ENCODE measurements at regions not wholly inside any gene's neighbourhood (a gene's known extent, or its start where the extent isn't known, plus 50 kb on each side); places are given as distances from the start of the nearest gene placed in this dataset.

DNA sequence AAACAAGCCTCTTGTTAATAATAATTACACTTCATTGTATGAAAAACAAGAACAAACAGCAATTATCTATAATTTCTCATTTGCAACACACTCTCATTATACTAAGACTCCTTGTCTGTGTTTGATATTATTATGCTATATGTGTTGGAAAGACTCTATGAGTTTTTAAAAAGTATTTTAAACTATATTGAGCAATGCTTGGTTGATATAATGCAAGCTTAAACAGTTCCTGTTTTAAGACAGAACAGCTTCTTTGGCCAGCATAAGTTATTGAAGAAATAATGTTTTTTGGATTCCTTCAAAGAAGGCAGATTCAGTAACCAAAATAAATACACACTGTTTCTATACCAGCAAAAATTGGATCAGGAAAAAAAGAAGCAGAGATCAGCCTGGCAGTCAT is 871.4 kb downstream of the MAT2B start:
- no peak for DNase-seq (ENCODE audit: low read depth)

DNA sequence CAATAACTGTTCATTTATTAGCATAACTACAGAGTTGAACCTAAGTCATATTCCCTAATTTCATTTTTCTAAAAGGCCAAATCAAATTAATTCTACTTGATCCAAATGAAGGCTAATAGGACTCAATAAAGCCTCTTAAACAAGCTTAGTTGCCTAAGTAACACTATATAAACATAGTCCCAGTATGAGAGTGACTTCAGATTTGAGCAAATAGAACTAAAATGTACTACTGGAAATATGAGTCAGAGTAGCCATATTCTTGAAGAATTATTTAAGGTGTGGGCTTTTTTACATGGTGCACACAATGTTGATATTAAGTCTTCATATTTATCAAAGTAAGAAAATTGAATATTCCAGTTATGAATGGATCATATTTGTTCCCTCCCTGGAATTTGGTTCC is 872.3 kb downstream of the MAT2B start:
- DNase-seq (ENCODE audit: low read depth), result no peak

DNA sequence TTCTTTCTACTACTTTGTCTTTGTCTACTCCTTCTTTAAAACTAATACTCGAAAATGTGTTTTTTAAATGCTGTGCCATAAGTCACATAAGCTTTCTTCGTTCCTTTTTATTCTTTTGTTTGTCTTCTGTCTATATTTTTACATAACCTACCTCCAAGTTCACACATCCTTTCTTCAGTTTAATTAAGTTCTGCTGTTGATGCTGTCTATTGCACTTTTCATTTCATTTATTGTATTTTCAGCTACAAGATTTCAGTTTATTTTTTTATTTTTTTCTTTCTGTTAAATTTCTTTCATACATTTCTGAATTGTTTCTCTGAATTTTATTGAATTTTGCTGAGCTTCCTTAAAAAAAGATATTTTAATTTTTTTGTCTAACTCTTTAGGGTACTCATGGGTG is 878.2 kb downstream of the MAT2B start:
- no peak for DNase-seq (ENCODE audit: low read depth)

DNA sequence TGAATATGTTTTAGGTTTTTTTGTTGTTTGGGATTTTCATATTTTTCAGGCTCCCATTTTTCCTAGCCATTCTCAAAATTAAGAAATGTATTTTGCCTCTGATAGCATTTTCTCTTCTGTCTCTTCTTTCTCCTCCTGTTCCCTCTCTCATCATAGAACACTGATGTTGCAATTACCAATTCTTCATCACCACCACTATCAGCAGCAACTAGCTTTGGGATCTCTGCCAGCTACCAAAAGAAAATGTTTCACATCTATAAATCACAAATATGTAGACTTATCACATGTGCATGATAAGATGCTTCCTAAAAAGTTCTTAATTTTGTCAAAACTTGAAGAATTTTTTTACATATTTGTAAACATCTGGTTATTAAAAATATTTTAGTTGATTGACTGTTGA is 887.1 kb downstream of the MAT2B start:
- DNase-seq (ENCODE audit: low read depth), result no peak

DNA sequence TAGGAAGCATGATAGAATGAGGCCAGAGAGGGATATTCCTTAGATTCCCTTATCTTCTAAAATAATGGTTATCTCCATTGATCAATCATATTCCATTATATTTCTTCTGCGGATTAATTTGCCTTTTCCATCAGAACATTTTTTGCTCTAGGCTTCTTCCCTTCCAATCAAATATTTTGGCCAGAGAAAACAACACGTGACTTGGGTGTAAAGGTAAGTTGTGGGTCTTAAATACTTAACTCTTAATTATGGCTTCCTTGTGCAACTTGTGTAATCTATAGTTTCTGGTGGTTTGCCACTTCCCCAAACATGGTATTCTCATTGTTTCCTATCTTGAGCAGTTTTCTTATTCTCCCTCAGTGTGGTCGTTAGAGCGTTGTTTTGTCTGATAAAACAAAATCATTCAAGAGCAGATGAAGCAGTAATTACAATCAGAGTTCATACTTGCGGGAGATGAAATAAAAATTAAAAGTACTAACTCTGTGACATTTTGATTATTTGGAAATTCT is 889.3 kb downstream of the MAT2B start:
- no peak for DNase-seq (ENCODE audit: low read depth)

DNA sequence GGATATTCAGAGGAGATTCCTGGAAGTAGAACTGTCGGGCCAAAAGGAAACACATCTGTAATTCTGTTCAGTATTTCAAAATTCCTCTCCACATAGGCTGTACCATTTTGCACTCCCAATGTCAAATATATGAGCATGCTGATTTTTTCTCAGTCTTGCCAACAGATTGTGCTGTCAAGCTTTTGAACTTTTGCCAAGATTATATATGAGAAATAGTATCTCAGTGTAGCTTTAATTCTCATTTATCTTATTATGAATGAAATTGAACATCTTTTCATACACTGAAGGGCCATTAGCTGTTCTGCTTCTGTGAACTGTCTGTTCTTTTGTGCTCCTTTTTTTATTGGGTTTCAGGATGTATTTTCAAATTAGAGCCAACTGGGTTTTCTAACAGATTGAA is 907.1 kb downstream of the MAT2B start:
- no peak for DNase-seq (ENCODE audit: low read depth)

DNA sequence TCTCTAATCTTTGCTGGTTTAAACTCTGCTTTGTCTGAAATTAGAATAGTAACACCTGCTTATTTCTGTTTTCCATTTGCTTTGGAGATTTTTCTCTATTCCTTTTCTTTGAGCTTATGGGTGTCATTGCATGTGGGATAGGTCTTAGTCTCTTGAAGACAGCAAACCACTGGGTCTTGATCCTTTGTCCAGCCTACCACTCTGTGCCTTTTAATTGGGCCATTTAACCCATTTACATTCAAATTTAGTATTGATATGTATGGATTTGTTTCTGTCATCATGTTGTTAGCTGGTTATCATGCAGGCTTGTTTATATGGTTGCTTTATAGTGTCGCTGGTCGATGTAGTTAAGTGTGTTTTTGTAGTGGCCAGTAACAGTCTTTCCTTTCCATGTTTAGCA is 914.7 kb downstream of the MAT2B start:
- DNase-seq (ENCODE audit: low read depth), result no peak

DNA sequence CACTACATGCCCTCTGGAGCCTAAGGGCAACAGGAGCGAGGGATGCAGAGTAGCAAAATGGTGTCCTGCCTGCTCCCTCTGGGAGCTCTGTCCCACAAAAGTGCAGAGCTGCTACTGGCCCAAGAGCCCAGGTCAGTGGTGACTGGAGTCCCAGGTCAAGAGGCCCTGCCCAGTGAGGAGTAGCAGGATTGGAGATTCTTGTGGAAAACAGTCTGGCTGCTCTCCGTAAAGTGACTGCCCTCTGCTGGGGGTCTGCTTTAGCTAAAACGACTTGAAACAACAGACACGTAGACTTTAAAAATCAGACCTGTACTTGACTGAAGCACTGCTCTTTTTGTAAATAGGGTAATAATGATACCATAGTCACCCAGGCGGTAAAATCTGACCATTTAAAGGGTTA is 917.0 kb downstream of the MAT2B start:
- DNase-seq (ENCODE audit: low read depth), result no peak

DNA sequence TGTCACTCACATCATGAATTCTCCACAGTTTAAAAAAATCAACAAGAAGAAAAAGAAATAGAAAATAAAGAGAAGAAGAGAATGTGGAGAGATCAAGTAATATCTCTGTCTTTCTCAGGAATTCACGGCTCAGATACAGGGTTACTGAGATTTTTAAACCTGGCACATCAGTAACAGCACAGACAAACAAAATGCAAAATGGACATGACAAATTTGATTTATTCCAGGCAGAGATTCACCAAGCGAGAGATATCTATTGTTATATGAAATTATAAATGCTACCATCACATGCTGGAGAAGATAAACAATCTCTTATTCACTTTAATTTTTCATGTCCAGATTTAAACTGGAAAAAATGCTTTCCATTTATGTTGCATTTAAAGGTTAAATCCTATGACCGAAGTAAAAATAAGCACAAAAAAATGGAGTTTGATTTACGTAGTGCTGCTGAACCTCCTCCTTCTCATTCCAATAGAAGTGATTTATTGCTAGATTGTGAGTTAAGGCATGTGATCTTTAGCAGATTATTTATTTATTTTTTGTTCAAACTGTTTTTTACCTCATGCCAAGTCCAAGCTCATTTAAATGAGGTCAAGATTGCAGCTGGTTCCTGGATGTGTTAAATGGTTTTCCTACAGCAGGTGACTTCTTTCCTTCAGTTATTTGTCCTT is 926.4 kb downstream of the MAT2B start:
- DNase-seq (ENCODE audit: low read depth), result no peak

DNA sequence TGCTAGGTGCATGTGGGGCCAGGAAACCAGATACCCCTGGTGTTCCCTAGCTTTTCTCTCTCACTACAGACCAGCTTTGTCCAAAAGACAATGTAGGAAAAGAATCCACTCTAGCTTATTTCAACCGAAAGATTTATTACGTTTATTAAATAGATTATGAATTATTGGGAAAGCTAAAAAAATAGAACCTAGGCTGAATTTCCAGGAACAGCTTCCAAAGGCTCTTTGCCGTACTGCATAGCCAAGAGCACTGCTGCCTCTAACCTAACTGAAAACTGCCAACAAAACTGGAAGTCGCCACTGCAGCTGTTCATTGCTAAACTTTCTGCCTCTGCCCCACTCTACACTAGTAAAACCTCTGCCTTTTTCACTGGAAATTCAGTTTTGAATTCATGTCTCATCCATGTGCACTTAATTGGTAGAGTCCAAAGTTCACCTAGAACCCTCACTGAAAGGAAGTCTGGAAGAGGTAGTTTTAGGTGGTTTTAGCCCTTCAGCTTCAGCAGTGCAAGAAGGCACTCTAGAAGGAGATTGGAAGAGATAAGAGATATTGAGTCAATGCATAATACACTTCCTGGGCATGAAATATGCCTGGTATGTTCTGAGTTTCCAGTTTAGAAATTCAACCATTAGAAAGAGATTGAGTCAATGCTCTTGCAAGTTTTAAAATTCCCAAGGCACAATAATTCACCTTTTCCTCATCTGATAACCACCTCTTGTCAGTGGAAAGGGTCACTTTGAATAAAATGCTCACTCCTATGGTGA is 927.9 kb downstream of the MAT2B start:
- DNase-seq (ENCODE audit: low read depth), result no peak

DNA sequence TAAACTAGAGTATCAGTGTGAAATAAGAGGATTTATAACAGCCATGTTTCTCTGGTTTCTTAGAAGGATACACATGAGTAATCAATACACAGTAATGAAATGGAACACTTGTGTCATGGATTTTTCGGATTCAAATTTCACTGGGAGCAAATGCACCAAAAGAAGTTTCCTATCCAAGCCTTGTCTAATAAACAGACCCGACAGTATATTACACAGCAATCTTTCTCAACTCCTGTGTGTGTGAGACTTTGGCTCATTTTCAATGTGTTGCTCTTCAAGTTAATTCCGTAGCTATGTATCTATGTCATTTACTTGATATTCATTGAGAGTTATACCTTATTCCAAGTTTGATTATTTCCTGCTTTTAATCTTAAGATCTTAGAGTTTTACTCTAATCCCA is 930.2 kb downstream of the MAT2B start:
- no peak for DNase-seq (ENCODE audit: low read depth)

DNA sequence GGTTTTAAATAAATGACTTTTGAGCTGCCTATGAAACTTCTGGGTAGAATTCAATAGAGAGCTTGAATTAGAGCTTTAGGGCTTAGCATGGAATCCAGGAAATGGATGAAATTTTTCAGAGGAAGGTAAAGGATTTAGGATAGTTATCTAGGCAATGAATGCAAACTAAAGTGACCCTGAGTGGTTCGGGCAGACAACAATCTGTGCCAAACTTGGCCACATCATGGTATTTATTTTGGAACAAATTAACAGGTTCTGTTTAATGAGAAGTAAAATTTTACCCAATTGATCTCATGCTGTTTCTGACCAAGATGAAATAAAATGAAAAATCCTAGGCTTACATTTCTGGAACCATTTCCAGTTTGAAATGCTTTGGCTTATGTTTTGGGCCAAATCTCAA is 934.4 kb downstream of the MAT2B start:
- no peak for DNase-seq (ENCODE audit: low read depth)

DNA sequence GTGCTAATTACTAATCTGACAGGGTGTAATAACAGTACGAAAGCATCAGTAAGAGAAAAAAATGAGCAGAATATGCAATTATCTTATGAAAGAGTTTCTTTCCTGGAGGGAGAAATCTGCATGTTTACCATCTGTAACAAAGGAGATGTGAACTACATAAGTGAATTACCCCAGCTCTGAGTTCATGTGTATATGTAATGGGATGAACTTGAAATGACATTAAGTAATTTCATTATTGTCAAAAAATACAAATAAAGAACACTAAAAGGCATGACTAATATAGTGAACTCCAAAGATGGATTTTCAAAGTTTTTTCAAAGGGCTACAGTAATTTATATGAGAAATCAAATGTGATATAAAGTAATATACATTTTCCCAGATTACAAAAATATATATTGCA is 944.0 kb downstream of the MAT2B start:
- no peak for DNase-seq (ENCODE audit: low read depth)

DNA sequence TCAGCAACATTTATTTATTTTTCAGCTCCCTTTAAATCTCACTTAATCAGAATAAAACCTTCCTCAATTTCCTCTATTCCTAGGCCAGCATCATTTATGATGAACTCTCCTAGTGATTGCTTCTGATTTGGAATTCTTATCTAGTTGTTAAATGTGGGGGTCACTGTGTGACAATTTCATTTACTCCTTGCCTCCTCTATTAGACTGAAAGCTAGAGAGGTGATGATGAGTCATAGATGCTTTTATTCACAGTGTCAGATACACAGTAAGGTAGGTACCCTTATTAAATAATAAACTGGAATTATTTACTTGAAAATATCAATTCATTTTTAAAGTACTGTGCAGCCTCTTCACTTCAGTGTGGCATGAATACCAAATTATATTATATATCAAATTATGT is 960.6 kb downstream of the MAT2B start:
- DNase-seq (ENCODE audit: low read depth), result no peak

DNA sequence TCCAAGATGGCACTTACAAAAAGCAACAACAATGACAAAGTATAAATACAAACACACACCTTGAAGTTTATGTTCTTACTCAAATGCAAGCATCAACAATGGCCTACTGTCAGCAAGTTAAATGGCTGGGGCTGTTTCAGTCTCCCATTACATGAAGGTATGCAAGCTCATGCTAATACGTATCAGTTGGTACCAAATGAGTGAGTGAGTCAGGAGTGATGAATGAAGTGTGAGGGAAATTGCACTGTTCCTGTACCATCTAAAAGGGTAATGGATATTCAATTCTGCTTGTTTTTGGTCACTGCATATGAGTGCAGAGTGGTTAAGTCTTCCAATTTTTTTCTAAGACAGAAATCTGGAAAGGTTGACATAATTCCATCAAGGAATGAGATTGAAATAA is 964.9 kb downstream of the MAT2B start:
- DNase-seq (ENCODE audit: low read depth), result no peak

DNA sequence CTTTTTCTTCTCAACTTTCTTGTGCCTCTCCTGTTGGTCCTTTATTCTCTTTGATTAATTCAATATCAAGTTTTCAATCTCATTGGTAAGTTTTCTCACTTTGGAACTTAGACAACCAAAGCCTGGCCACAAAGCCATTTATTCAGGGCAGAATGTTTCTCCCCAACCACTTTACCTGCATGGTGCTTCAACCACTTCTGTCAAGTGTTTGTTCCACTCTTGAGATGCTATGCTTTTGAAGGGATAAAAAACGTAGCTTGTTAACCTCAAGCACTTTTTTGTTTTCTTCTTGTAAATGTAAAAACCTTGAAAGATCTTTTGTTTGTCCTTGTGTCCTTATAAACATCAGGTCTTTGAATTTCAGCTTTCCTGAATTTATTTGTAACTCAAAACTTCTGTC is 966.7 kb downstream of the MAT2B start:
- DNase-seq (ENCODE audit: low read depth), result no peak

DNA sequence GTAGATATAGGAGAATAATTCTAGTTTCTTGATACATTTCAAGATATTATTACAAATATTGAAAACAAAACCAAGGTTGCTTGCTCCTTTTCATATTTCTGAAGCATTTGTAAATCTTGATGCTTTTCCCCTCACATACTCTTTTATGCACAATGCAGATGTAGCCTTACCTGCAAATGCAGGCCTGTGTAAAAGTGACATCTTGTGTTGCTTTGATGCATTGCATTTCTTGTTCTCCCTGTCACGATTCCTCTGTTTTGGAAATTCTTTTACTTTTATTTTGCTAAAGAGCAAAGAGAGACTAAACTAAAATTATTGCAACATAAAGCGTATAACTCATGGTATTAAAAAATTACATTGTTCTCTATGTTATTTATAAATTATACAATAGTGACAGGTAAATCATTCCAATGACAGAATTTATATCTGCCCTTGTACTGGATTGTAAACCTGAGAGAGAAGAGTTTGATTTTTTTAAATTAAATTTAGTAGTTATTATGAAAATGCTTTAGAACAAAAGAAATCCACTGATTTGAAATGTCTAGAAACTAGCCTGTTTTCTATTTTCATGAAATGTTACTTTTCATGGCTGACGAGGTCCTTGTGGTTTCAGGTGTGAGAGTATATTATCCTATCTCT is 970.0 kb downstream of the MAT2B start:
- DNase-seq (ENCODE audit: low read depth), result no peak

DNA sequence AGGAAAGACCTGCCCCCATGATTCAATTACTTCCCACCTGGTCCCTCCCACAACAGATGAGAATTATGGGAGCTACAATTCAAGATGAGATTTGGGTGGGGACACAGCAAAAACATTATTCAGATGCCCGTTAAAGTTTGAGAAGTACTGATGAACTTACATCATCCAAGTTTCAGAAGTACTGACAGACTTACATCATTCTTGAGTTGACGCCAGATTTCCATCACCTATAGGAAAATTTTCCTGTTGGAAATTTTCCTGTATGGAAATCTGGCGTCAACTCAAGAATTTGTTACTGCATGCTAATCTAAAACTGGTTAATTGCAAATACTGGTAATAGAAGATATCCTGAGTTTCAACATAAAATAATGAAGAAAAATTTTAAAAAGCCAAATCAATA is 975.9 kb downstream of the MAT2B start:
- DNase-seq (ENCODE audit: low read depth), result no peak

DNA sequence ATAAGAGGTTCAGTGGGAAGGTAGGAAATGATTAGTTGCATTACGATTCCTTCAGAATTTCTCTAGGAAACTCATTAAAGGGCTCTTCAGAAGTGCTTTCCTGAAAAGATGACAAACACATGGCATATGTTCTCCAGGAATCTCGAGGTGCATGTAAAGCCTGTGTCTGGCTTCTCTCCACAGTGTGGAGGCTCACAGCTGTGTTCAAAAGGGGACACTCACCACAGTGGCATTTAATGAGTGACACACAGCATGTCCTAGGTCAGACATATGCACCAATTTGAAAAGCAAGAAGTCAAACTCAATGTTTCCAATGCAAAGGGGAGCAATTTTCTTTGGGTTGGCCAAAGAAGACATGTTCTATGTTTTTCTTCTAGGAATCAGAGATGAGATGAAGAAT is 976.9 kb downstream of the MAT2B start:
- DNase-seq (ENCODE audit: low read depth), result no peak

DNA sequence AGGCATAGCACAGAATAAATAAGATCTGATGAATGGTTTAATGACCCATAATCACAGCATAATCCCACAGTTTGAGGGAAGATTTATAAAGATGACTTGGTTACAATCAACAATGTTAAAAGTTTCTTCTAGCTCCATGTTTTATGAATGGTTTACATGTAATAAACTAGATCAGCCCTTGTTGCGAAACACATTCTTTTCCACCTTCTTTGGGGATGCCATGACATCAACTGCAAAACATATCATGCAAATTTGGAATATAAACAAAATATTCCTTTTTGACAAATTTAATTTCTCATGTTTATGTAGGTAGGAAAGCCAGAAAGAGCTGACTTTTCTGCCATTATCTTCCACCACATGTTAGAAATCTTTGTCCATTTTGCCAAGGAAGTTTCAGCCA is 979.5 kb downstream of the MAT2B start:
- no peak for DNase-seq (ENCODE audit: low read depth)

DNA sequence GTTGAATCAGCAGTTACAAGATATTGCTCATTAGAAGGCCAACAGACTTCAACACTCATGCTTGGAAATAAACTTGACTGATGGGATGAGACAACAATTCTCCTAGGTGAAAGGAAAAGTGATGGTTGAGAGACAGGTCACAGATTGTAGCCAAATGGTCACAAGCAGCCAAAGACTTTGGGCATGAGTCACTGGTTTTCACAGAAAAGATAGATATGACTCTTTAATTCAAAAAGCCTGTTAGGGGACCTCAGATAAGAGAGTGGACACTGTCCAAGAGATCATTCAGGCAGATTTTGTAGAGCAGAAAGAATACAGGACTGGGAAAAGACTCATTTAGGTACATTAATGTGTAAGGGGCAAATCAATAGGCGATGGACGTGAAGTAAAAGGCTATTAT is 982.5 kb downstream of the MAT2B start:
- DNase-seq (ENCODE audit: low read depth), result no peak

DNA sequence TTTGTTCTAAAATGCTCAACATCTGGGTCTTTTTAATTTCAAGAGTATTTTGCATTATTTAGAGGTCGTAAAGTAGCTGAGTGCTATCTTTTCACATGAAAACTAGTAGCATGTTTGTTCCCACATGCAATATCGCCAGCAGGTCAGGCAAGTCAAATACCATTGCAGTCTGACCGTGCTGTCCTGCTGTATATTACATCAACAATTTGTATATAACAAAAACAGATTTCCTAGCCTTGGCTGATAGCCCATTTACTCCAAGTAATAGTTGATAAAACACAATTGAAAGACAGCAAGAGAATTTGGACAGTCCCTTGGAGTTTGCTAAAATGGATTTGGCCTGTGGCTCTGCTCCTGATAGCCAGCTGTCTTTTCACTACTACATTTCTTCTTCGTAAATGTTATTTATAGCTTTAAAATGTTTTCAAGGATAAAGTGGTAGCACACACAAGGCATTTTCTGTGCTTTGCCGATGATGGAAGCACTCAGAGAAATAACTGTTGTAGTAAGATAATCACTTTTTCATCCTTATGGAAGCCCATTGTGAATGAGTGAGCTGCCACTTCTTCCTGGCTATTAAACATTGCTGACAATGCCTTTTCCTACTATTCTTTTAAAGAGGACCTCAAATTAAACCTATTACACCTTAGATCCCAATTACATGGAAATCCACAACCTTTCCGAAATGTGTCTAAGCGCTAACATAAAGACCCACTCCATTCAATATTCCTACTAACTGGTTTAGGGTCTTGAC is 992.1 kb downstream of the MAT2B start:
- DNase-seq (ENCODE audit: low read depth), result no peak
